ENCODE measurements at regions not wholly inside any gene's neighbourhood (a gene's known extent, or its start where the extent isn't known, plus 50 kb on each side); places are given as distances from the start of the nearest gene placed in this dataset.

DNA sequence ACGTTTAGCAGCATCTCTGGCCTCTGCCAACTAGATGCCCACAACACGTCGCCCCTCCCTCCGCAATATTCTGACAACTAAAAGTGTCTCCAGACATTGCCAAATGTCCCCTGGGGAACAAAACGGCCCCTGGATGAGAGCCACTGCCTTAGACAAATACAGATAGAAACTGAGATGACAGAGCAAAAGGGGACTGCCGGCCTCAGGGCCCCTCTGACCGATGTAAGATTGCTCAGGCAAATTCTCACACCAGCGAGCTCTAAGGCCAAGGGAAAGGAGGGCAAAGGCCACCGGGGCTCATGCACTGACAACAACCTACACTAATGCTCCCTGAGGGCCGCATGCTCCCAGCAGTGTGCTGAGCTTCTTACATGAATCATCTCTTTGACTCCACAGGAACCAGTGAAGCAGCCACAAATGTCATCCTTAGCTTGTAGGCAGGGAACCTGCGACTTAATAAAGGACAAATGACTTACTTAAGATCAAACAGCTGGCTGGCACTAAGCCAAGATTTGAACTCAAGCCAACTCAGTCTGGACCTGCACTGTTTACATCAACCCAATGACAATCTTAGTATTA, 228.5 kb downstream of the TTC32 start:
- TF ChIP-seq POLR2A (IDR thresholded peaks at IDR 0.05) (no peak), EP300 (IDR thresholded peaks at IDR 0.05) (no peak), POLR2AphosphoS5 (IDR thresholded peaks at IDR 0.05) (no peak)
- TF ChIP-seq, protein P1, sequence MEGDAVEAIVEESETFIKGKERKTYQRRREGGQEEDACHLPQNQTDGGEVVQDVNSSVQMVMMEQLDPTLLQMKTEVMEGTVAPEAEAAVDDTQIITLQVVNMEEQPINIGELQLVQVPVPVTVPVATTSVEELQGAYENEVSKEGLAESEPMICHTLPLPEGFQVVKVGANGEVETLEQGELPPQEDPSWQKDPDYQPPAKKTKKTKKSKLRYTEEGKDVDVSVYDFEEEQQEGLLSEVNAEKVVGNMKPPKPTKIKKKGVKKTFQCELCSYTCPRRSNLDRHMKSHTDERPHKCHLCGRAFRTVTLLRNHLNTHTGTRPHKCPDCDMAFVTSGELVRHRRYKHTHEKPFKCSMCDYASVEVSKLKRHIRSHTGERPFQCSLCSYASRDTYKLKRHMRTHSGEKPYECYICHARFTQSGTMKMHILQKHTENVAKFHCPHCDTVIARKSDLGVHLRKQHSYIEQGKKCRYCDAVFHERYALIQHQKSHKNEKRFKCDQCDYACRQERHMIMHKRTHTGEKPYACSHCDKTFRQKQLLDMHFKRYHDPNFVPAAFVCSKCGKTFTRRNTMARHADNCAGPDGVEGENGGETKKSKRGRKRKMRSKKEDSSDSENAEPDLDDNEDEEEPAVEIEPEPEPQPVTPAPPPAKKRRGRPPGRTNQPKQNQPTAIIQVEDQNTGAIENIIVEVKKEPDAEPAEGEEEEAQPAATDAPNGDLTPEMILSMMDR (IDR thresholded peaks at IDR 0.05): no peak

Measured in upper lobe of left lung (tissue), 4 donors.